ENCODE measurements at regions not wholly inside any gene's neighbourhood (a gene's known extent, or its start where the extent isn't known, plus 50 kb on each side); places are given as distances from the start of the nearest gene placed in this dataset.

- no peak for DNase-seq (ENCODE audit: low spot score)
Measured at GRCh38 chr6:165990216-165990615, 177.4 kb downstream of the TBXT start.

GRCh38 chr6:165988757-165989456, 178.7 kb downstream of the TBXT start:
- intact Hi-C loops (cut with DNase I) = no loop called here
- Histone ChIP-seq H3K9me3 (no peaks in the 10 kb centered on the region), H3K36me3 (no peaks in the 10 kb centered on the region), H3K4me3 (no peak overlapping the region), H3K4me1 (replicated peaks) (no peaks in the 10 kb centered on the region), H3K27me3 (replicated peaks; ENCODE audit: insufficient read depth) (peaks cover 48% of the 10 kb centered on the region), H3K27ac (no peak overlapping the region)
- whole genome bisulfite sequencing = 1% methylated on average over 38 of the region's 43 CpGs
- no peak for TF ChIP-seq CTCF (IDR thresholded peaks at IDR 0.05)
- no peak for TF ChIP-seq POLR2A (IDR thresholded peaks at IDR 0.05)
- no peak for TF ChIP-seq POLR2AphosphoS5 (IDR thresholded peaks at IDR 0.05)
- DNase-seq (ENCODE audit: low spot score) = no peak

More at GRCh38 chr6:165990216-165990615, 177.4 kb downstream of the TBXT start:
- Histone ChIP-seq H3K9me3 (no peaks in the 10 kb centered on the region), H3K4me1 (replicated peaks) (no peaks in the 10 kb centered on the region), H3K36me3 (no peaks in the 10 kb centered on the region), H3K27me3 (replicated peaks; ENCODE audit: insufficient read depth) (peaks cover 44% of the 10 kb centered on the region), H3K4me3 (no peak overlapping the region), H3K27ac (no peak overlapping the region)
- 64% methylated on average over 2 of the region's 2 CpGs for WGBS
- intact Hi-C loops (cut with DNase I) = no loop called here
- TF ChIP-seq CTCF (IDR thresholded peaks at IDR 0.05) (no peak), POLR2A (IDR thresholded peaks at IDR 0.05) (no peak), POLR2AphosphoS5 (IDR thresholded peaks at IDR 0.05) (no peak)

- no peaks in the 10 kb centered on the region for H3K36me3 ChIP-seq
- WGBS = 1% methylated on average over 27 of the region's 29 CpGs
- H3K27me3 ChIP-seq (replicated peaks; ENCODE audit: insufficient read depth) = peaks cover 49% of the 10 kb centered on the region
- no peaks in the 10 kb centered on the region for H3K4me1 ChIP-seq (replicated peaks)
- TF ChIP-seq CTCF (IDR thresholded peaks at IDR 0.05) (no peak), POLR2AphosphoS5 (IDR thresholded peaks at IDR 0.05) (no peak), POLR2A (IDR thresholded peaks at IDR 0.05) (no peak)
- no peak overlapping the region for H3K27ac ChIP-seq
- peak overlapping the region in 1 of 2 donors; percentile 24 for H3K4me3 ChIP-seq
- intact Hi-C loops (cut with DNase I) = no loop called here
- no peak for DNase-seq (ENCODE audit: low spot score)
- no peaks in the 10 kb centered on the region for H3K9me3 ChIP-seq
Measured at GRCh38 chr6:165988302-165988756, 179.3 kb downstream of the TBXT start.

- intact Hi-C loops (cut with DNase I) = no loop called here
- Histone ChIP-seq H3K27ac (no peak overlapping the region), H3K9me3 (no peaks in the 10 kb centered on the region), H3K4me3 (peak overlapping the region in 1 of 2 donors; percentile 24), H3K4me1 (replicated peaks) (no peaks in the 10 kb centered on the region), H3K27me3 (replicated peaks; ENCODE audit: insufficient read depth) (peaks cover 49% of the 10 kb centered on the region), H3K36me3 (no peaks in the 10 kb centered on the region)
- no peak for DNase-seq (ENCODE audit: low spot score)
- no peak for TF ChIP-seq POLR2AphosphoS5 (IDR thresholded peaks at IDR 0.05)
- TF ChIP-seq CTCF (IDR thresholded peaks at IDR 0.05) = no peak
- no peak for TF ChIP-seq POLR2A (IDR thresholded peaks at IDR 0.05)
- WGBS = under 1% methylated on average over 38 of the region's 51 CpGs
Measured at GRCh38 chr6:165987483-165988301, 180.0 kb downstream of the TBXT start.

Measured in prostate gland (tissue), 2 donors.